ENCODE measurements at regions not wholly inside any gene's neighbourhood (a gene's known extent, or its start where the extent isn't known, plus 50 kb on each side); places are given as distances from the start of the nearest gene placed in this dataset.

GRCh38 chr4:185941461-185941860, 127.5 kb upstream of the TLR3 start:
- no peaks in the 10 kb centered on the region for H3K9me1 ChIP-seq (ENCODE audit: control insufficient read depth, extremely low read depth, insufficient read depth, low read length)
- no peak overlapping the region for H3K27ac ChIP-seq (ENCODE audit: control insufficient read depth, insufficient read depth, low read length)
- H3K9ac ChIP-seq (ENCODE audit: control insufficient read depth, extremely low read depth, insufficient read depth, low read length) = no peak overlapping the region
- no peak overlapping the region for H3K4me2 ChIP-seq (ENCODE audit: control insufficient read depth, extremely low read depth, insufficient read depth, low read depth, low read length)
- H3K27me3 ChIP-seq (ENCODE audit: control insufficient read depth, extremely low read depth, insufficient read depth, low read length) = no peaks in the 10 kb centered on the region
- dilution Hi-C loops (cut with MboI; ENCODE audit: extremely low pct_ligation_motif_present, low sequenced_read_pairs) = no loop called here
- FAIRE-seq (no peak), DNase-seq (ENCODE audit: low read depth, low spot score) (no peak)
- no peaks in the 10 kb centered on the region for H3K4me1 ChIP-seq (ENCODE audit: control insufficient read depth, extremely low read depth, insufficient read depth, low read length)
- no peaks in the 10 kb centered on the region for H3K9me3 ChIP-seq (ENCODE audit: control insufficient read depth, low read depth, low read length)
- no peak overlapping the region for H2AFZ ChIP-seq (ENCODE audit: control insufficient read depth, low read length)
- H4K20me1 ChIP-seq (ENCODE audit: control insufficient read depth, extremely low read depth, insufficient read depth, low read length) = no peaks in the 10 kb centered on the region
- no peaks in the 10 kb centered on the region for H3K79me2 ChIP-seq (ENCODE audit: control insufficient read depth, insufficient read depth, low read length)
- H3K4me3 ChIP-seq (ENCODE audit: control insufficient read depth in 2 of 3, extremely low read depth in 1 of 3, insufficient read depth in 2 of 3, low read depth in 1 of 3, low read length in 3 of 3) = no peak overlapping the region
- no peaks in the 10 kb centered on the region for H3K36me3 ChIP-seq (ENCODE audit: control insufficient read depth in 2 of 2, extremely low read depth in 1 of 2, insufficient read depth in 2 of 2, low read length in 2 of 2)
- no peak for TF ChIP-seq EZH2 (IDR thresholded peaks at IDR 0.05; ENCODE audit: low read length)

GRCh38 chr4:185945252-185945651, 123.7 kb upstream of the TLR3 start:
- Histone ChIP-seq H3K9me1 (ENCODE audit: control insufficient read depth, extremely low read depth, insufficient read depth, low read length) (no peaks in the 10 kb centered on the region), H3K27ac (ENCODE audit: control insufficient read depth, insufficient read depth, low read length) (no peak overlapping the region), H2AFZ (ENCODE audit: control insufficient read depth, low read length) (no peak overlapping the region), H3K79me2 (ENCODE audit: control insufficient read depth, insufficient read depth, low read length) (no peaks in the 10 kb centered on the region), H3K36me3 (ENCODE audit: control insufficient read depth in 2 of 2, extremely low read depth in 1 of 2, insufficient read depth in 2 of 2, low read length in 2 of 2) (no peaks in the 10 kb centered on the region), H3K4me2 (ENCODE audit: control insufficient read depth, extremely low read depth, insufficient read depth, low read depth, low read length) (no peak overlapping the region), H3K4me3 (ENCODE audit: control insufficient read depth in 2 of 3, extremely low read depth in 1 of 3, insufficient read depth in 2 of 3, low read depth in 1 of 3, low read length in 3 of 3) (no peak overlapping the region), H3K9ac (ENCODE audit: control insufficient read depth, extremely low read depth, insufficient read depth, low read length) (no peak overlapping the region), H3K4me1 (ENCODE audit: control insufficient read depth, extremely low read depth, insufficient read depth, low read length) (no peaks in the 10 kb centered on the region), H3K27me3 (ENCODE audit: control insufficient read depth, extremely low read depth, insufficient read depth, low read length) (no peaks in the 10 kb centered on the region), H3K9me3 (ENCODE audit: control insufficient read depth, low read depth, low read length) (no peaks in the 10 kb centered on the region), H4K20me1 (ENCODE audit: control insufficient read depth, extremely low read depth, insufficient read depth, low read length) (no peaks in the 10 kb centered on the region)
- dilution Hi-C loops (cut with MboI; ENCODE audit: extremely low pct_ligation_motif_present, low sequenced_read_pairs) = no loop called here
- FAIRE-seq = no peak
- TF ChIP-seq EZH2 (IDR thresholded peaks at IDR 0.05; ENCODE audit: low read length) (no peak), CTCF (optimal IDR thresholded peaks at IDR 0.05 in 1 of 3, IDR thresholded peaks at IDR 0.05 in 1 of 3, conservative IDR thresholded peaks at IDR 0.05 in 1 of 3; ENCODE audit: extremely low read depth in 1 of 3, insufficient read depth in 2 of 3, low read length in 3 of 3) (no peak)
- DNase-seq (ENCODE audit: low read depth, low spot score) = no peak

- H3K36me3 ChIP-seq (ENCODE audit: control insufficient read depth in 2 of 2, extremely low read depth in 1 of 2, insufficient read depth in 2 of 2, low read length in 2 of 2) = no peaks in the 10 kb centered on the region
- no peak for TF ChIP-seq EZH2 (IDR thresholded peaks at IDR 0.05; ENCODE audit: low read length)
- TF ChIP-seq CTCF (optimal IDR thresholded peaks at IDR 0.05 in 1 of 3, IDR thresholded peaks at IDR 0.05 in 1 of 3, conservative IDR thresholded peaks at IDR 0.05 in 1 of 3; ENCODE audit: extremely low read depth in 1 of 3, insufficient read depth in 2 of 3, low read length in 3 of 3) = no peak
- DNase-seq (ENCODE audit: low read depth, low spot score) (no peak), FAIRE-seq (no peak)
- no peaks in the 10 kb centered on the region for H3K79me2 ChIP-seq (ENCODE audit: control insufficient read depth, insufficient read depth, low read length)
- H3K4me3 ChIP-seq (ENCODE audit: control insufficient read depth in 2 of 3, extremely low read depth in 1 of 3, insufficient read depth in 2 of 3, low read depth in 1 of 3, low read length in 3 of 3) = no peak overlapping the region
- H3K27me3 ChIP-seq (ENCODE audit: control insufficient read depth, extremely low read depth, insufficient read depth, low read length) = no peaks in the 10 kb centered on the region
- no peak overlapping the region for H2AFZ ChIP-seq (ENCODE audit: control insufficient read depth, low read length)
- no peak overlapping the region for H3K4me2 ChIP-seq (ENCODE audit: control insufficient read depth, extremely low read depth, insufficient read depth, low read depth, low read length)
- no peaks in the 10 kb centered on the region for H3K4me1 ChIP-seq (ENCODE audit: control insufficient read depth, extremely low read depth, insufficient read depth, low read length)
- H3K27ac ChIP-seq (ENCODE audit: control insufficient read depth, insufficient read depth, low read length) = no peak overlapping the region
- H3K9me3 ChIP-seq (ENCODE audit: control insufficient read depth, low read depth, low read length) = no peaks in the 10 kb centered on the region
- dilution Hi-C loops (cut with MboI; ENCODE audit: extremely low pct_ligation_motif_present, low sequenced_read_pairs) = no loop called here
- H3K9me1 ChIP-seq (ENCODE audit: control insufficient read depth, extremely low read depth, insufficient read depth, low read length) = no peaks in the 10 kb centered on the region
- H4K20me1 ChIP-seq (ENCODE audit: control insufficient read depth, extremely low read depth, insufficient read depth, low read length) = no peaks in the 10 kb centered on the region
- no peak overlapping the region for H3K9ac ChIP-seq (ENCODE audit: control insufficient read depth, extremely low read depth, insufficient read depth, low read length)
These were observed 123.0 kb upstream of the TLR3 start for GRCh38 chr4:185945906-185946305.
